Heart left ventricle (tissue), 16 donors: ENCODE measurements at regions not wholly inside any gene's neighbourhood (a gene's known extent, or its start where the extent isn't known, plus 50 kb on each side); places are given as distances from the start of the nearest gene placed in this dataset.

ENCODE experiments used
- ATAC-seq, 4 donors: fragments of 200-7000 bp; cut with Tn5 transposase; one replicate each; pipeline ENCODE4 v1.9.1; 2020 to 2022; ENCODE audit warnings: moderate library complexity in 4 of 4, mild to moderate bottlenecking in 3 of 4, moderate number of reproducible peaks in 1 of 4
- DNase-seq, 5 donors: peaks; one replicate each; pipeline ENCODE4 v3.0.0-alpha.2; 2020
- H3K27ac ChIP-seq, 12 donors: fragments of 200-600 bp; sonication (generic) in 4 of 12; one replicate each; pipeline versions ENCODE4 v1.5.0 to v1.8.0; 2016 to 2022; ENCODE audit warnings: mild to moderate bottlenecking in 2 of 12
- H3K27me3 ChIP-seq, 9 donors: fragments of 200-600 bp; sonication (generic) in 2 of 9; one replicate each; pipeline versions ENCODE4 v1.5.1 to v1.8.0; 2016 to 2022; ENCODE audit warnings: mild to moderate bottlenecking in 3 of 9
- H3K36me3 ChIP-seq, 9 donors: fragments of 200-600 bp; sonication (generic) in 2 of 9; one replicate each; pipeline versions ENCODE4 v1.5.0 to v1.8.0; 2018 to 2022; ENCODE audit warnings: mild to moderate bottlenecking in 2 of 9
- H3K4me1 ChIP-seq, 12 donors: fragments of 200-600 bp; sonication (generic) in 4 of 12; one replicate each; pipeline versions ENCODE4 v1.5.0 to v1.8.0; 2016 to 2022; ENCODE audit warnings: mild to moderate bottlenecking in 3 of 12
- H3K4me3 ChIP-seq, 12 donors: fragments of 200-600 bp; sonication (generic) in 4 of 12; one replicate each; pipeline versions ENCODE4 v1.5.0 to v1.8.0; 2017 to 2022; ENCODE audit warnings: mild to moderate bottlenecking in 9 of 12, moderate library complexity in 4 of 12
- H3K9me3 ChIP-seq, 12 donors: fragments of 200-600 bp; sonication (generic) in 4 of 12; one replicate each; pipeline versions ENCODE4 v1.5.0 to v1.8.0; 2016 to 2022; ENCODE audit warnings: mild to moderate bottlenecking in 1 of 12
- CTCF ChIP-seq, 12 donors: fragments of 200-600 bp; sonication (generic) in 4 of 12; IDR thresholded peaks; one replicate each; pipeline versions ENCODE4 v1.5.0 to v1.8.0; 2018 to 2022; ENCODE audit warnings: antibody characterized with exemption in 12 of 12, mild to moderate bottlenecking in 5 of 12
- POLR2A ChIP-seq, 2 donors: fragments of 450-650 bp; IDR thresholded peaks; one replicate each; pipeline ENCODE4 v1.6.1; 2017; ENCODE audit warnings: antibody characterized with exemption in 2 of 2, mild to moderate bottlenecking in 2 of 2, moderate library complexity in 2 of 2
- WGBS, 4 donors: extraction: QIAGEN DNeasy Blood & Tissue Kit in 2 of 4; methylation state at CpG; one replicate each; pipeline versions ENCODE4 v1.1.5 to v1.1.7; 2013 to 2018; 5-methylcytosine and 5-hydroxymethylcytosine counted together
- intact Hi-C, 10 donors: fragments of 100-400 bp; cut with DNase I; formaldehyde crosslinking; loops; one replicate each; pipeline versions ENCODE4 v1.11.1 to v1.14.2; 2022
- donor health status: ischemic (EF 13 %, LVEDD 7.1; RV severe dilation, severe dysfunction).
- donor health status: healthy with polysubstance abuse.
- donor health status: DM: no; HTN: yes; CAD: no.
- donor health status: DM: no; HTN: no; CAD: no.
- donor health status: ischemic (EF 25% LVEDD 6.9; RV normal size, moderate dysfunction).
- donor health status: ischemic (EF 25% LVEDD 5.7; RV mildly dilated, moderate dysfunction).
- donor health status: healthy.
- donor health status: DM: yes; HTN: yes; CAD: no.
- donor health status: ischemic (EF 35%, LVEDD 5.7; RV mildly dilated, moderate dysfunction).
- donor health status: nonischemic (EF 11% LVEDD 7.7; RV severe dilation, severe dysfunction).
- donor health status: DM: yes; HTN: yes; CAD: no.
- donor health status: PGD.
- donor health status: ischemic (EF 29% LVEDD 5.4; RV normal size, mild dysfunction).
- donor health status: nonischemic (EF 23%, LVEDD 6.1; RV moderate dilation, normal function).

DNA sequence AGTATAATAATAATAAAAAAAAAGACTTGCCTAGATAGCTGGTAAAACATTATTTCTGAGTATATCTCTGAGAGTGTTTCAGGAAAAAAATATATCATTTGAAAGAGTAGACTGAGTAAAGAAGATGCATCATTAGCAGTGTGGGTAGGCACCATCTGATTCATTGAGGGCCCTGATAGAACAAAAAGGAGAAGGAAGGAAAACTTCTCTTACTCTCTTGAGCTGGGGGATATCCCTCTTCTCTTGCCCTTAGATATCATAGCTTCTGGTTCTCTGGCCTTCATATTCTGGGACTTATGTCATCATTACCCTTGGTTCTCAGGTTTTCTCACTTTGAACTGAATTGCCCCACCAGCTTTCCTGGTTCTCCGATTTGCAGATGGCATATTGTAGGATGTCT lies 177.6 kb upstream of the EDNRB start:
- 90 to 100% (median 97%) methylated on average over 1 of the region's 1 CpG for WGBS, 4 donors
- intact Hi-C loops = loop anchor here in 1 of 10 donors (10.0 kb wide), 1 partner anchor 81 kb away; no protein-coding TSS in a partner anchor
- Histone ChIP-seq H3K9me3 (no peaks in the 10 kb centered on the region), H3K4me3 (no peak overlapping the region), H3K27ac (no peak overlapping the region), H3K36me3 (no peaks in the 10 kb centered on the region), H3K27me3 (no peaks in the 10 kb centered on the region), H3K4me1 (no peaks in the 10 kb centered on the region)
- DNase-seq (no peak), ATAC-seq (no peak)
- TF ChIP-seq CTCF (IDR thresholded peaks at IDR 0.05) = no peak
- no peak for TF ChIP-seq POLR2A (IDR thresholded peaks at IDR 0.05)

- peaks cover 0 to 7% (median 0%) of the 10 kb centered on the region in 12 donors for H3K9me3 ChIP-seq
- no peaks in the 10 kb centered on the region for H3K36me3 ChIP-seq
- ATAC-seq = no peak
- H3K27me3 ChIP-seq = no peaks in the 10 kb centered on the region
- DNase-seq = no peak
- 73 to 85% (median 79%) methylated on average over 4 of the region's 4 CpGs for WGBS, 4 donors
- no peak for TF ChIP-seq POLR2A (IDR thresholded peaks at IDR 0.05)
- H3K4me3 ChIP-seq = no peak overlapping the region
- H3K27ac ChIP-seq = no peak overlapping the region
- intact Hi-C loops = no loop called here
- H3K4me1 ChIP-seq = peaks cover 0 to 13% (median 0%) of the 10 kb centered on the region in 12 donors
Observed at GRCh38 chr13:78087966-78088678, 169.5 kb upstream of the EDNRB start.

DNA sequence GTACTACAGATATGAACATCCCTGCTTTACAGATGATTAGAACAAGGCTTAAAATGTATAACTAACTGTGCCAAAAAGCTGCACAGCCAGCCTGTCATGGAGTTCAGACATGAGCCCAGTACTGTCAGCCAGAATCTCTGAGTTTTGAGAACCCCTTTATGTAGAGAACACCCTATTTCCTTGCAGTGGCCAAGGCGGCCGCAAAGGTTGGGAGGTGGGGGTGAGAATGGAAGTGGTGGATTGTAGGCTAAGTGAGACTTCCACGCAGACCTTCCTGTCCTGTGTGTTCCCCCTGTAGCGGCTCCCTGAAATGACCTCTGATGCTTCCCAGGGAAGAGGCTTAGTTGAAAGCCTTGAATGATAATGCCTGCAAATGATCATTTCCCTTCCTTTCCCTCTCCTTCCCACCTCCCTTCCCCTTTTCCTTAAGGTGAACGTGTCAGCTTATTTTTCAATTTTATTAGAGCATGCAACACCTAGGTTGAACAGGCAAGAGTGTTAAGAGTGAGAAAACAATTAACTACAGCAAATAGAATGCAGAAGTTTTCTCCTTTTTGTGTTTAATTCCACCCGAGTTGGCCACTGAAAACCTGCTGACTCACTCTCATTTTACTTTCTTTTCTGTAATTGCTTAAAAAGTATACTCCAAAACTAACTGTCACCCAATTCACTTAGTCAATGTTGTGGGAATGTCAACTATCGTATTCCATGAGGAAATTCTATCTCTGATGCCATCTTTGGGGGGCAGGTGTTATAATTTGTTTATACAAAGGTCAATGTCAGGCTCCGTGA lies 167.0 kb upstream of the EDNRB start:
- Histone ChIP-seq H3K4me1 (peaks cover 0 to 13% (median 0%) of the 10 kb centered on the region in 12 donors), H3K27ac (peak overlapping the region in 1 of 12 donors; percentile 29), H3K9me3 (peaks cover 0 to 28% (median 15%) of the 10 kb centered on the region in 12 donors), H3K27me3 (no peaks in the 10 kb centered on the region), H3K36me3 (no peaks in the 10 kb centered on the region), H3K4me3 (peak overlapping the region in 1 of 12 donors; percentile 31)
- intact Hi-C loops = no loop called here
- DNase-seq (no peak), ATAC-seq (no peak)
- no peak for TF ChIP-seq CTCF (IDR thresholded peaks at IDR 0.05)
- no peak for TF ChIP-seq POLR2A (IDR thresholded peaks at IDR 0.05)
- 51 to 62% (median 56%) methylated on average over 8 of the region's 8 CpGs for WGBS, 4 donors

DNA sequence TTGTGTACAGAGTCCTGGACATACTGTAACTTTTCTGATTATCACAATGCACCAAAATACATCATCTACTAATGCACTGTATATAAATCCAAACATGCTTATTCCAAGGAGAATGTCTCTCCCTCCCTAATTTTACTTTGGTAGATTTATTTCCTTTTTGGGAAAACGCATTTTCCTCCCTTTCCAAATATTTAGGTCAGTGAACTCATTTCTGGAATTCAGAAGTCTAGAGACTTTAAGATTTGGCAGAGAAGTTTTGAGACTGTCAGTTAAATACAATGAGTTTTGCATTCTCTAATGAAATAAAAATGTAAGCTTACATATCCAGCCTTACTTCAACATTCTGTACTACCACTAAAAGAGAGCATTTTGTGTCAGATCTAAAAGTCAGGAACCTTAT lies 165.8 kb upstream of the EDNRB start:
- H3K4me3 ChIP-seq = no peak overlapping the region
- no peak for ATAC-seq
- no peaks in the 10 kb centered on the region for H3K36me3 ChIP-seq
- H3K27me3 ChIP-seq = no peaks in the 10 kb centered on the region
- peaks cover 0 to 13% (median 0%) of the 10 kb centered on the region in 12 donors for H3K4me1 ChIP-seq
- TF ChIP-seq CTCF (IDR thresholded peaks at IDR 0.05) (no peak), POLR2A (IDR thresholded peaks at IDR 0.05) (no peak)
- H3K9me3 ChIP-seq = peaks cover 0 to 32% (median 19%) of the 10 kb centered on the region in 12 donors
- no peak for DNase-seq
- H3K27ac ChIP-seq = no peak overlapping the region
- WGBS, 4 donors = 42 to 67% (median 57%) methylated on average over 1 of the region's 1 CpG
- intact Hi-C loops = no loop called here
